ENCODE measurements at regions not wholly inside any gene's neighbourhood (a gene's known extent, or its start where the extent isn't known, plus 50 kb on each side); places are given as distances from the start of the nearest gene placed in this dataset.

DNA sequence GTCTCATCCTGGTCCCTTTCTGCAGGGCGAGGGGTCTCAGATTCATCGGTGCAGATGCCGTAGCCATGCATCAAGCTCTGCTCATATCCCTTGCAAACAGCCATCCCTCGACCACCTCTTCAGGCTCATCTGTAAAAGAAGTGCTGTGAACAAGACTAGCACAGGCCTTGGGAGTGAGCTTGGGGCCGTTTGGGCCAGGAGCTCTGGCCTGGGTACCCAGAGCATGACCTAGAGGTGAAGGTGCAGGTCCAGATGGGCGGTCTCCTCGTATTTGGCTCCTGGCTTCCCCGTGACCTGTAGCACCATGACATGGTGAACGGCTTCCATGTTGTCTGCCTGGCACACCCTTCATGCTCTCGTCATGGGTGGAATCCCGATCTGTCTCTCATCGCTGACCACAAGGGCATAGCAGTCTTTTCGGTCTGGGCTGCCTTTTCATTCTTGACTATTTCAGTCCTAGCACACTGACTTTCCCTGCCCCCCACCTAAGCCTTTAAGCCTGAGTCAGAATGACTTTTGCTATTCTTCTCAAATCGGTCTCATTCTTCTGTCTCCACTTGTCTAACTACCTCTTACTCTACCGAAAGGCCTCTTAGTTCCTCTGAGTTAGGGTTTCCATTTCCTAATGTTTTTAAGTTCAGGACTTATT, 216.0 kb downstream of the FOXL1 start:
- Histone ChIP-seq H3K4me1 (no peaks in the 10 kb centered on the region), H3K27me3 (ENCODE audit: insufficient read depth in 3 of 3, low read length in 2 of 3) (peaks cover 0 to 57% (median 3%) of the 10 kb centered on the region in 3 donors), H3K27ac (no peak overlapping the region), H3K4me3 (no peak overlapping the region), H3K9me3 (no peaks in the 10 kb centered on the region), H3K36me3 (ENCODE audit: insufficient read depth in 1 of 2, low read depth in 1 of 2) (no peaks in the 10 kb centered on the region)
- intact Hi-C loops (cut with DNase I): no loop called here
- WGBS, 3 donors: 85 to 89% (median 89%) methylated on average over 15 of the region's 15 CpGs
- ATAC-seq: no peak
- DNase-seq: no peak
- TF ChIP-seq, protein P1, sequence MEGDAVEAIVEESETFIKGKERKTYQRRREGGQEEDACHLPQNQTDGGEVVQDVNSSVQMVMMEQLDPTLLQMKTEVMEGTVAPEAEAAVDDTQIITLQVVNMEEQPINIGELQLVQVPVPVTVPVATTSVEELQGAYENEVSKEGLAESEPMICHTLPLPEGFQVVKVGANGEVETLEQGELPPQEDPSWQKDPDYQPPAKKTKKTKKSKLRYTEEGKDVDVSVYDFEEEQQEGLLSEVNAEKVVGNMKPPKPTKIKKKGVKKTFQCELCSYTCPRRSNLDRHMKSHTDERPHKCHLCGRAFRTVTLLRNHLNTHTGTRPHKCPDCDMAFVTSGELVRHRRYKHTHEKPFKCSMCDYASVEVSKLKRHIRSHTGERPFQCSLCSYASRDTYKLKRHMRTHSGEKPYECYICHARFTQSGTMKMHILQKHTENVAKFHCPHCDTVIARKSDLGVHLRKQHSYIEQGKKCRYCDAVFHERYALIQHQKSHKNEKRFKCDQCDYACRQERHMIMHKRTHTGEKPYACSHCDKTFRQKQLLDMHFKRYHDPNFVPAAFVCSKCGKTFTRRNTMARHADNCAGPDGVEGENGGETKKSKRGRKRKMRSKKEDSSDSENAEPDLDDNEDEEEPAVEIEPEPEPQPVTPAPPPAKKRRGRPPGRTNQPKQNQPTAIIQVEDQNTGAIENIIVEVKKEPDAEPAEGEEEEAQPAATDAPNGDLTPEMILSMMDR (IDR thresholded peaks at IDR 0.05): no peak

DNA sequence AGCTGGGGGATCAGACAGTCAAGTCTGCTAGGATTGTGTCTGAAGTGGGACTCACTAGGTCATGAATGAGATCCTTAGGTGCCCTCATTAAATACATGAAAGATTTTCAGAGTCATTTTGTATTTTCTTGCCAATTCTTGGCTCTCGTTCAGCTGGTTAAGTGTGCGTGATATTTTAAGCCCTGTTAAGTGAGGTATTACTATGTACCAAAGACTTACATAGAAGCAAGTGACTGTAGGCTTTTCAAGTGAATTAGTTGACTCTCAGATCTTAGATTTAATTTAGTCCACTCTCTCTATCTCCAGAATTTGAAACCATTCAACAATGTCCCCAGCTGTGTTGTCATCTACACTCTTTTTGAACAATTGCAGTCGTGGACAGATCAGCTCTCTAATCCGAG, 219.4 kb downstream of the FOXL1 start:
- no peaks in the 10 kb centered on the region for H3K9me3 ChIP-seq
- H3K27ac ChIP-seq: no peak overlapping the region
- ATAC-seq (no peak), DNase-seq (no peak)
- H3K4me3 ChIP-seq: no peak overlapping the region
- no peaks in the 10 kb centered on the region for H3K4me1 ChIP-seq
- 41 to 58% (median 55%) methylated on average over 4 of the region's 4 CpGs for WGBS, 3 donors
- H3K36me3 ChIP-seq (ENCODE audit: insufficient read depth in 1 of 2, low read depth in 1 of 2): no peaks in the 10 kb centered on the region
- TF ChIP-seq, protein P1 (IDR thresholded peaks at IDR 0.05): no peak
- intact Hi-C loops (cut with DNase I): no loop called here
- H3K27me3 ChIP-seq (ENCODE audit: insufficient read depth in 3 of 3, low read length in 2 of 3): peaks cover 0 to 44% (median 4%) of the 10 kb centered on the region in 3 donors

DNA sequence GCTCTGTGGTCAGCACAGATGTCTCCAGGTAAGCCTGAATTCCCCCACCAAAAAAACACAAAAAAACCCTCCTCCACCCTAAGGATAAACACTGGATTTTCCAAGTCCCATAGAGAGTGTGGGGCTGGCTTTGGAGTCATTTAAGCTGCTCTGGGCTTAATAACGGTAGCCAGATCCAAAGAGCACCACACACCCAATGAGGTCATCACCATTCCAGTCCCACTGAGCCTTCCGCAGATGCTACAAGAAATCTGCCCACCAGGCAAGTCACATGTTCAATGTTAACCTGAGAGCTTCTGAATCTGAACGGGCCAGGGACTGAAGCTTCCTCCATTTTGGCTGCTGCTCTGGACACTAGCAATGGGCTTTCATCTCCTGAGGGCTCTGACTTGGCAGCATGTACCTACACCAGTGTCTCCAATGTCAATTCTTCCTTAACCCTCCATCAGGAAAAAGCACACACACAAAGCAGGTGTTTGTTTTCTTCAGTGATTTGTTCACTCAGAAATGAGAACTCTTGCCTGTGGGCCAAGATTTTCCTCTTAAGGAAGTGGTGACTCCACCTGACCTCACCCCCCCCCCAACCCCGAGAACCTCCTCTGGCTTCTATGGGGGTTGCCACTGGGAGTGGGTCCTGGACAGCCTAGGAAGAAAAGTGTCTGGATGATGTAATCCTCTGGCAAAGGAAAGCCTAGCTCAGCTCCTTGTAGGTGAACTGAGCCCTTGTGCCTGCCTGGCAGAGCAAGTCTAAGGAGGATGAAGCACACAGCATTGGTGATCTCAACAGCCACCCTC, 220.1 kb downstream of the FOXL1 start:
- intact Hi-C loops (cut with DNase I): no loop called here
- no peaks in the 10 kb centered on the region for H3K4me1 ChIP-seq
- H3K36me3 ChIP-seq (ENCODE audit: insufficient read depth in 1 of 2, low read depth in 1 of 2): no peaks in the 10 kb centered on the region
- H3K27me3 ChIP-seq (ENCODE audit: insufficient read depth in 3 of 3, low read length in 2 of 3): peaks cover 3 to 42% (median 4%) of the 10 kb centered on the region in 3 donors
- no peak overlapping the region for H3K4me3 ChIP-seq
- ATAC-seq (no peak), DNase-seq (no peak)
- no peaks in the 10 kb centered on the region for H3K9me3 ChIP-seq
- no peak overlapping the region for H3K27ac ChIP-seq
- 39 to 53% (median 41%) methylated on average over 4 of the region's 4 CpGs for WGBS, 3 donors
- TF ChIP-seq, protein P1 (IDR thresholded peaks at IDR 0.05): no peak

DNA sequence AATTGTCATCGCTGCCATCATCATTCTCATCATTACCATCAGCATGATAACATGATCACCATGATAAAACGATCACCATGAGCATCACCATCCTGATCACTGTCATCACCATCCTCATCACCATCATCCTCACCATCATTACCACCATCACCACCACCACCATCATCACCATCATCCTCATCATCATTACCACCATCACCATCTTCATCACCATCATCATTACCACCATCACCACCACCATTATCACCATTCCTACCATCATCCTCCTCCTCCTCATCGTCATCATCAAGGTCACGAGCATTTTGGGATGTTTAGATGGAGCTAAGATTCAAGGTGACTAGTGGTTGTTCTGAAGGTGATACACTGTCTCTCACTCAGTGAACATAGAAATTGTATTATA, 221.0 kb downstream of the FOXL1 start:
- Histone ChIP-seq H3K4me1 (no peaks in the 10 kb centered on the region), H3K27me3 (ENCODE audit: insufficient read depth in 3 of 3, low read length in 2 of 3) (peaks cover 3 to 38% (median 4%) of the 10 kb centered on the region in 3 donors), H3K9me3 (no peaks in the 10 kb centered on the region), H3K27ac (no peak overlapping the region), H3K36me3 (ENCODE audit: insufficient read depth in 1 of 2, low read depth in 1 of 2) (no peaks in the 10 kb centered on the region), H3K4me3 (no peak overlapping the region)
- intact Hi-C loops (cut with DNase I): no loop called here
- DNase-seq: no peak
- no peak for ATAC-seq
- TF ChIP-seq, protein P1 (IDR thresholded peaks at IDR 0.05): no peak
- WGBS, 3 donors: 82 to 84% (median 83%) methylated on average over 4 of the region's 4 CpGs

Measured in psoas muscle (tissue), 7 donors.